ENCODE measurements at regions not wholly inside any gene's neighbourhood (a gene's known extent, or its start where the extent isn't known, plus 50 kb on each side); places are given as distances from the start of the nearest gene placed in this dataset.

GRCh38 chr2:167637741-167638140 lies 609.7 kb downstream of the STK39 start:
- no peak for TF ChIP-seq CTCF (IDR thresholded peaks at IDR 0.05)
- no peak for TF ChIP-seq EZH2 (IDR thresholded peaks at IDR 0.05; ENCODE audit: borderline replicate concordance, insufficient read depth, low read depth, low read length, poor library complexity, severe bottlenecking)
